Caco-2 (cell line): ENCODE measurements at regions not wholly inside any gene's neighbourhood (a gene's known extent, or its start where the extent isn't known, plus 50 kb on each side); places are given as distances from the start of the nearest gene placed in this dataset.

Experiments used
- BruUV-seq: library from RNA; stranded (reverse); fragments of 400-500 nt; replicated peaks from 2 replicates; lab custom pipeline; 2021; lab: Mats Ljungman, UMichigan
- CTCF ChIA-PET: fragments of 300-600 bp; sonication (Branson Sonifier 250); formaldehyde crosslinking; loops from one replicate; lab custom pipeline; 2022; ENCODE audit warnings: antibody characterized with exemption; lab: Charles Lee
- POLR2A ChIA-PET: fragments of 300-600 bp; sonication (Branson Sonifier 250); formaldehyde crosslinking; loops from one replicate; lab custom pipeline; 2022; ENCODE audit warnings: antibody characterized with exemption; lab: Charles Lee
- DNase-seq, 2 experiments: peaks; one replicate each; pipeline versions ENCODE4 v3.0.0 to v3.0.0-alpha.2; 2020 to 2022
- H3K27me3 ChIP-seq: replicated peaks from 2 replicates; pipeline ENCODE4 v1.6.0; 2011; ENCODE audit warnings: low read length; ENCODE audit not compliant: control insufficient read depth, insufficient read depth
- H3K36me3 ChIP-seq: 2 replicates; pipeline ENCODE4 v1.5.1; 2011; ENCODE audit warnings: low read length; ENCODE audit not compliant: control insufficient read depth, insufficient read depth
- H3K4me1 ChIP-seq: fragments of 250-450 bp; sonication (Bioruptor Pico); 2 replicates; pipeline ENCODE4 v1.5.1; 2020; ENCODE audit warnings: mild to moderate bottlenecking
- H3K4me3 ChIP-seq: 2 replicates; pipeline ENCODE4 v1.5.1; 2011; ENCODE audit warnings: low read depth, mild to moderate bottlenecking, control low read depth, low read length
- H3K9me3 ChIP-seq: fragments of 250-450 bp; sonication (Bioruptor Pico); 2 replicates; pipeline ENCODE4 v1.5.1; 2020; ENCODE audit warnings: mild to moderate bottlenecking, moderate library complexity
- H3K27ac Mint-ChIP-seq: one replicate; pipeline ENCODE4 v1.8.0; 2022; ENCODE audit warnings: mixed read lengths; ENCODE audit not compliant: unreplicated experiment
- H3K27me3 Mint-ChIP-seq: one replicate; pipeline ENCODE4 v1.8.0; 2022; ENCODE audit warnings: mixed read lengths; ENCODE audit not compliant: insufficient read depth, unreplicated experiment
- H3K36me3 Mint-ChIP-seq: one replicate; pipeline ENCODE4 v1.8.0; 2022; ENCODE audit warnings: mild to moderate bottlenecking, mixed read lengths; ENCODE audit not compliant: insufficient read depth, unreplicated experiment
- H3K4me1 Mint-ChIP-seq: one replicate; pipeline ENCODE4 v1.8.0; 2022; ENCODE audit warnings: low read depth, mixed read lengths; ENCODE audit not compliant: unreplicated experiment
- H3K4me3 Mint-ChIP-seq: one replicate; pipeline ENCODE4 v1.8.0; 2022; ENCODE audit warnings: mild to moderate bottlenecking, moderate library complexity, mixed read lengths; ENCODE audit not compliant: unreplicated experiment
- H3K9me3 Mint-ChIP-seq: one replicate; pipeline ENCODE4 v1.8.0; 2022; ENCODE audit warnings: mixed read lengths; ENCODE audit not compliant: unreplicated experiment
- CTCF ChIP-seq, 2 experiments: fragments of 200-600 bp in 1 of 2; IDR thresholded peaks; 1 replicate in 1 of 2; 2 replicates in 1 of 2; pipeline versions ENCODE4 v1.5.1 to v1.8.0; 2011 to 2022; ENCODE audit warnings: antibody characterized with exemption in 1 of 2, control low read depth in 1 of 2, inconsistent platforms in 1 of 2, low read depth in 1 of 2, low read length in 1 of 2, mild to moderate bottlenecking in 1 of 2, moderate library complexity in 1 of 2; ENCODE audit not compliant: insufficient read depth in 1 of 2, severe bottlenecking in 1 of 2, unreplicated experiment in 1 of 2
- intact Hi-C: fragments of 100-400 bp; cut with micrococcal nuclease; formaldehyde crosslinking; loops from one replicate; pipeline ENCODE4 v1.10.0; 2022; ENCODE audit not compliant: unreplicated experiment

GRCh38 chr21:39120876-39121599, 62.2 kb downstream of the PSMG1 start:
- Histone ChIP-seq H3K36me3 (no peaks in the 10 kb centered on the region), H3K4me1 (no peaks in the 10 kb centered on the region), H3K27me3 (no peaks in the 10 kb centered on the region), H3K9me3 (no peaks in the 10 kb centered on the region; the same call in 1 of the 2 replicates), H3K4me3 (no peak overlapping the region)
- no TSS peak for BruUV-seq
- H3K9me3 Mint-ChIP-seq = no peaks in the 10 kb centered on the region
- H3K4me1 Mint-ChIP-seq = peaks cover 6% of the 10 kb centered on the region
- H3K27me3 Mint-ChIP-seq = no peaks in the 10 kb centered on the region
- ChIA-PET CTCF (interaction anchor here (1.0 kb wide), 1 partner anchor 26 kb away, joined by 3 read pairs; no protein-coding TSS in a partner anchor), POLR2A (no interaction called here)
- intact Hi-C loops = no loop called here
- no peak overlapping the region for H3K27ac Mint-ChIP-seq
- no peak overlapping the region for H3K4me3 Mint-ChIP-seq
- peak in 1 of 2 experiments; percentile 14 for DNase-seq
- peaks cover 5% of the 10 kb centered on the region for H3K36me3 Mint-ChIP-seq
- TF ChIP-seq CTCF (IDR thresholded peaks at IDR 0.05; ENCODE audit: insufficient read depth in 1 of 2, low read depth in 1 of 2, low read length in 1 of 2, severe bottlenecking in 1 of 2, unreplicated experiment in 1 of 2) = peak in 1 of 2 experiments; percentile 52

GRCh38 chr21:39119891-39120290, 63.4 kb downstream of the PSMG1 start:
- DNase-seq = no peak
- no peaks in the 10 kb centered on the region for H3K27me3 Mint-ChIP-seq
- no peaks in the 10 kb centered on the region for H3K9me3 Mint-ChIP-seq
- H3K36me3 Mint-ChIP-seq = no peaks in the 10 kb centered on the region
- no peaks in the 10 kb centered on the region for H3K27me3 ChIP-seq
- CTCF ChIA-PET = no interaction called here
- no peak overlapping the region for H3K4me3 Mint-ChIP-seq
- H3K4me3 ChIP-seq = no peak overlapping the region
- intact Hi-C loops = no loop called here
- H3K9me3 ChIP-seq = no peaks in the 10 kb centered on the region; the same call in 1 of the 2 replicates
- no peaks in the 10 kb centered on the region for H3K4me1 ChIP-seq
- no peaks in the 10 kb centered on the region for H3K4me1 Mint-ChIP-seq
- no TSS peak for BruUV-seq
- POLR2A ChIA-PET = no interaction called here
- no peak overlapping the region for H3K27ac Mint-ChIP-seq
- TF ChIP-seq CTCF (IDR thresholded peaks at IDR 0.05; ENCODE audit: insufficient read depth in 1 of 2, low read depth in 1 of 2, low read length in 1 of 2, severe bottlenecking in 1 of 2, unreplicated experiment in 1 of 2) = no peak
- H3K36me3 ChIP-seq = no peaks in the 10 kb centered on the region

- Mint-ChIP-seq H3K4me1 (no peaks in the 10 kb centered on the region), H3K4me3 (no peak overlapping the region), H3K36me3 (no peaks in the 10 kb centered on the region), H3K27me3 (no peaks in the 10 kb centered on the region), H3K9me3 (no peaks in the 10 kb centered on the region), H3K27ac (no peak overlapping the region)
- BruUV-seq = no TSS peak
- CTCF ChIA-PET = interaction anchor here (0.7 kb wide), 1 partner anchor 66 kb away, joined by 4 read pairs; no protein-coding TSS in a partner anchor
- no peaks in the 10 kb centered on the region for H3K27me3 ChIP-seq
- H3K36me3 ChIP-seq = no peaks in the 10 kb centered on the region
- H3K9me3 ChIP-seq = no peaks in the 10 kb centered on the region; the same call in 1 of the 2 replicates
- TF ChIP-seq CTCF (IDR thresholded peaks at IDR 0.05; ENCODE audit: insufficient read depth in 1 of 2, low read depth in 1 of 2, low read length in 1 of 2, severe bottlenecking in 1 of 2, unreplicated experiment in 1 of 2) = no peak
- no peak for DNase-seq
- H3K4me1 ChIP-seq = no peaks in the 10 kb centered on the region
- POLR2A ChIA-PET = no interaction called here
- intact Hi-C loops = no loop called here
- no peak overlapping the region for H3K4me3 ChIP-seq
These were observed 64.5 kb downstream of the PSMG1 start for GRCh38 chr21:39118604-39119215.
